Progenitor cell of endocrine pancreas (in vitro differentiated cells): ENCODE measurements at regions not wholly inside any gene's neighbourhood (a gene's known extent, or its start where the extent isn't known, plus 50 kb on each side); places are given as distances from the start of the nearest gene placed in this dataset.

Source experiments
- DNase-seq: peaks from one replicate; pipeline ENCODE4 v3.0.0; 2021; ENCODE audit warnings: low spot score; ENCODE audit not compliant: unreplicated experiment
- H3K27ac Mint-ChIP-seq: 2 replicates; pipeline ENCODE4 v1.8.0; 2021; ENCODE audit warnings: mild to moderate bottlenecking, moderate library complexity, mixed read lengths
- H3K27me3 Mint-ChIP-seq: 2 replicates; pipeline ENCODE4 v1.8.0; 2021; ENCODE audit warnings: mixed read lengths
- H3K36me3 Mint-ChIP-seq: 2 replicates; pipeline ENCODE4 v1.8.0; 2022; ENCODE audit warnings: mixed read lengths; ENCODE audit not compliant: insufficient read depth
- H3K4me1 Mint-ChIP-seq: 2 replicates; pipeline ENCODE4 v1.8.0; 2021; ENCODE audit warnings: low read depth, mixed read lengths
- H3K4me3 Mint-ChIP-seq: 2 replicates; pipeline ENCODE4 v1.8.0; 2021; ENCODE audit warnings: low read depth, mild to moderate bottlenecking, moderate library complexity, mixed read lengths
- H3K9me3 Mint-ChIP-seq: 2 replicates; pipeline ENCODE4 v1.8.0; 2021; ENCODE audit warnings: low read depth, mixed read lengths
- TF ChIP-seq, protein P1 (sequence below): fragments of 200-600 bp; sonication (generic); IDR thresholded peaks from one replicate; pipeline ENCODE4 v1.5.0; 2021; ENCODE audit warnings: antibody characterized with exemption, mild to moderate bottlenecking; ENCODE audit not compliant: unreplicated experiment

DNA sequence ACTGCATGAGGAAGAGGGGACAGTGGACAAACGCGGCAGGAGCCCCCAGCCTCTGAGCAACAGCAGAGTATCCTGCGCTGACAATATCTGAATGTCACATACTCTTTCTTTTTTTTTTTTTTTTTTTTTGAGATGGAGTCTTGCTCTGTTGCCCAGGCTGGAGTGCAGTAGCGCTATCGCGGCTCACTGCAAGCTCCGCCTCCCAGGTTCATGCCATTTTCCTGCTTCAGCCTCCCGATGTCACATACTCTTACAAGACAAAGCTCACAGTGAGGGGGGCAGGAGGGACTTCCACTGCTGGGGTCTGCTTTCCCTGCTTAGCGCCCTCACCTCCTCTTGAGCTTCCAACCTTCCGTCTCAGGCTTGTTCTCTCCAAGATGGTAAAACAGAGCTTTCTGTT is 51.2 kb upstream of the TNS3 start:
- Mint-ChIP-seq H3K4me3 (no peak overlapping the region), H3K4me1 (peaks cover 12% of the 10 kb centered on the region), H3K27me3 (no peaks in the 10 kb centered on the region), H3K9me3 (no peaks in the 10 kb centered on the region), H3K27ac (no peak overlapping the region), H3K36me3 (no peaks in the 10 kb centered on the region)
- DNase-seq, result no peak
- TF ChIP-seq, protein P1, sequence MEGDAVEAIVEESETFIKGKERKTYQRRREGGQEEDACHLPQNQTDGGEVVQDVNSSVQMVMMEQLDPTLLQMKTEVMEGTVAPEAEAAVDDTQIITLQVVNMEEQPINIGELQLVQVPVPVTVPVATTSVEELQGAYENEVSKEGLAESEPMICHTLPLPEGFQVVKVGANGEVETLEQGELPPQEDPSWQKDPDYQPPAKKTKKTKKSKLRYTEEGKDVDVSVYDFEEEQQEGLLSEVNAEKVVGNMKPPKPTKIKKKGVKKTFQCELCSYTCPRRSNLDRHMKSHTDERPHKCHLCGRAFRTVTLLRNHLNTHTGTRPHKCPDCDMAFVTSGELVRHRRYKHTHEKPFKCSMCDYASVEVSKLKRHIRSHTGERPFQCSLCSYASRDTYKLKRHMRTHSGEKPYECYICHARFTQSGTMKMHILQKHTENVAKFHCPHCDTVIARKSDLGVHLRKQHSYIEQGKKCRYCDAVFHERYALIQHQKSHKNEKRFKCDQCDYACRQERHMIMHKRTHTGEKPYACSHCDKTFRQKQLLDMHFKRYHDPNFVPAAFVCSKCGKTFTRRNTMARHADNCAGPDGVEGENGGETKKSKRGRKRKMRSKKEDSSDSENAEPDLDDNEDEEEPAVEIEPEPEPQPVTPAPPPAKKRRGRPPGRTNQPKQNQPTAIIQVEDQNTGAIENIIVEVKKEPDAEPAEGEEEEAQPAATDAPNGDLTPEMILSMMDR, result no peak
